WTC11 (cell line): ENCODE measurements at regions not wholly inside any gene's neighbourhood (a gene's known extent, or its start where the extent isn't known, plus 50 kb on each side); places are given as distances from the start of the nearest gene placed in this dataset.

Experiments
- ARID4B ChIP-seq: sonication (generic); formaldehyde crosslinking; IDR thresholded peaks from 2 replicates; pipeline ENCODE4 v1.8.0; 2023; ENCODE audit warnings: missing genetic modification reagents, mild to moderate bottlenecking, borderline replicate concordance
- CTCF ChIP-seq: fragments of 200-600 bp; IDR thresholded peaks from 2 replicates; pipeline ENCODE4 v1.8.0; 2022; ENCODE audit warnings: antibody characterized with exemption
- FOXK1 ChIP-seq: sonication (generic); formaldehyde crosslinking; IDR thresholded peaks from 2 replicates; pipeline ENCODE4 v1.8.0; 2022; ENCODE audit warnings: mild to moderate bottlenecking, moderate library complexity, missing genetic modification reagents
- JAZF1 ChIP-seq: fragments of 250-450 bp; sonication (Bioruptor Pico); IDR thresholded peaks from 2 replicates; pipeline ENCODE4 v1.9.0; 2021; ENCODE audit warnings: moderate library complexity, mild to moderate bottlenecking, inconsistent platforms
- ZNF512 ChIP-seq: sonication (generic); formaldehyde crosslinking; IDR thresholded peaks from 2 replicates; pipeline ENCODE4 v1.8.1; 2022; ENCODE audit warnings: missing genetic modification reagents, borderline replicate concordance

GRCh38 chr18:39969803-39970494 lies 1985.1 kb upstream of the PIK3C3 start:
- TF ChIP-seq FOXK1 (no peak), CTCF (no peak), ARID4B (CRISPR knock-in tag) (no peak), JAZF1 (CRISPR knock-in tag) (no peak), ZNF512 (CRISPR knock-in tag) (no peak)
